Mammary epithelial cell (primary cell): ENCODE measurements at regions not wholly inside any gene's neighbourhood (a gene's known extent, or its start where the extent isn't known, plus 50 kb on each side); places are given as distances from the start of the nearest gene placed in this dataset.

Experiments used
- EZH2 ChIP-seq: IDR thresholded peaks from 2 replicates; pipeline ENCODE4 v1.6.1; 2012; ENCODE audit warnings: low read length, inconsistent platforms, borderline replicate concordance
- TF ChIP-seq, protein P1 (sequence below), 2 donors: IDR thresholded peaks in 1 of 2; conservative IDR thresholded peaks in 1 of 2; 2 replicates each; pipeline ENCODE4 v1.5.1; 2011 to 2012; ENCODE audit warnings: inconsistent platforms in 2 of 2, low read length in 2 of 2, mild to moderate bottlenecking in 2 of 2, control low read depth in 1 of 2, low read depth in 1 of 2; ENCODE audit not compliant: insufficient read depth in 1 of 2; ENCODE audit errors: extremely low read depth in 1 of 2

DNA sequence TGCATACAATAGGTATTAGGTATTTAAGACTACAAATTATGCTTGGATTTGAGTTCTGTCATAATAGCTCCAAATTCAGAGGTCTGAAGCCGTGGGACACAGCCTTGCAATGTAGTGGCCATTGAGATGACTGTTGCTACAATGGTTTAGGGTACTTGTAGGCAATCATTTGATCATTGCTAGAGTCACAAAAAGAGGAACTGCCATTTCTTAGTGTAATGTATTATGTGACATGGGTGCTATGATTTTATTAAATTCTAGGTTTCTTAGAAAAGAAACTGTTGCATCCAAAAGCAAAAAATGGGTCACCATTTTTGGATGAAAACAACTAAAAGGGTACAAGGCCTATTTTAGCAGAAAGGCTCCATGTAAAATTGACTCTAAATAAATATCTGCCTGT is 129.9 kb upstream of the ZNF644 start:
- TF ChIP-seq, protein P1, sequence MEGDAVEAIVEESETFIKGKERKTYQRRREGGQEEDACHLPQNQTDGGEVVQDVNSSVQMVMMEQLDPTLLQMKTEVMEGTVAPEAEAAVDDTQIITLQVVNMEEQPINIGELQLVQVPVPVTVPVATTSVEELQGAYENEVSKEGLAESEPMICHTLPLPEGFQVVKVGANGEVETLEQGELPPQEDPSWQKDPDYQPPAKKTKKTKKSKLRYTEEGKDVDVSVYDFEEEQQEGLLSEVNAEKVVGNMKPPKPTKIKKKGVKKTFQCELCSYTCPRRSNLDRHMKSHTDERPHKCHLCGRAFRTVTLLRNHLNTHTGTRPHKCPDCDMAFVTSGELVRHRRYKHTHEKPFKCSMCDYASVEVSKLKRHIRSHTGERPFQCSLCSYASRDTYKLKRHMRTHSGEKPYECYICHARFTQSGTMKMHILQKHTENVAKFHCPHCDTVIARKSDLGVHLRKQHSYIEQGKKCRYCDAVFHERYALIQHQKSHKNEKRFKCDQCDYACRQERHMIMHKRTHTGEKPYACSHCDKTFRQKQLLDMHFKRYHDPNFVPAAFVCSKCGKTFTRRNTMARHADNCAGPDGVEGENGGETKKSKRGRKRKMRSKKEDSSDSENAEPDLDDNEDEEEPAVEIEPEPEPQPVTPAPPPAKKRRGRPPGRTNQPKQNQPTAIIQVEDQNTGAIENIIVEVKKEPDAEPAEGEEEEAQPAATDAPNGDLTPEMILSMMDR (conservative IDR thresholded peaks at IDR 0.05 in 1 of 2, IDR thresholded peaks at IDR 0.05 in 1 of 2; ENCODE audit: extremely low read depth in 1 of 2, insufficient read depth in 1 of 2, low read depth in 1 of 2, low read length in 2 of 2) = no peak
- TF ChIP-seq EZH2 = no peak
